Activated effector memory CD4-positive, alpha-beta T cell treated with anti-CD3 and anti-CD28 coated beads, Interleukin-2, amount 50 U/mL, for 16 hours (primary cell): ENCODE measurements at regions not wholly inside any gene's neighbourhood (a gene's known extent, or its start where the extent isn't known, plus 50 kb on each side); places are given as distances from the start of the nearest gene placed in this dataset.

Source experiments
- DNase-seq: peaks from one replicate; pipeline ENCODE4 v3.0.0-alpha.2; 2020

DNA sequence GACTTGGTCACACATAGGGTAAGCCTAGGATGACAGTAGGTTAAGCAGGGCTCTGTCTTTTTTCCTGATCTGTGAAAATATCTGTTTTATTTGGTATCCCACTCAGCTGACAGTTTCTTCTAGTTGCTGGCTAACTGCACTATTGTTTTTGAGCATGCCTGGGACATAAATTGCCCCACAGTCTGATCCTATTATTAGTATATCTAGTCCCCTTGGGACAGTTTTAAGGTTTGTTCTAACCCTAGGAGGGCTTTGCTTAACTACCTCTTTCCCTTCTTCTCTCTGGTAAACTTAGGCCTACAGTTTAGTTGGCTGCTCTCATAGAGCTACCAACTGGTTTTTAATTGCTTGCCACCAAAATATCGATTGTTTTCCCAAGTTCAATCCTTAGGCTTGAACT lies 446.6 kb downstream of the ARHGEF28 start:
- no peak for DNase-seq

DNA sequence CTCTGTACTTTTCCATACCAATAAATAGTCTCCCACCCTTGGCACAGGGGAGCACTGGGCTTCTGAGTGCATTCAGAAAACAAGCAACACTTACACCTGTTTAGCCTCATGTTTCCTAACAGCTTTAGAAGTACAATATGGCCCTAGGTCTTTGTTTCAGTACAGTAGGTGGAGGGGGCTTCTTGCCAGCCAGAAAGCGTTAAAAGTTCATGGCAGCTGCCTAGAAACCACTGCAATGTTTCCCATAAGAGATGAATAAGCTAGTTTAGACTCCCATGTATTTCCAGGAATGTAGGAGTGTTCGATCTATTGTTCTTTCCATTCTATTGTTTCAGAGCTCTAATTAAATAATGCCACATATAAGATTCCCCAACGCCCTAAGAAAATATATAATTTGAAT lies 444.8 kb downstream of the ARHGEF28 start:
- no peak for DNase-seq

DNA sequence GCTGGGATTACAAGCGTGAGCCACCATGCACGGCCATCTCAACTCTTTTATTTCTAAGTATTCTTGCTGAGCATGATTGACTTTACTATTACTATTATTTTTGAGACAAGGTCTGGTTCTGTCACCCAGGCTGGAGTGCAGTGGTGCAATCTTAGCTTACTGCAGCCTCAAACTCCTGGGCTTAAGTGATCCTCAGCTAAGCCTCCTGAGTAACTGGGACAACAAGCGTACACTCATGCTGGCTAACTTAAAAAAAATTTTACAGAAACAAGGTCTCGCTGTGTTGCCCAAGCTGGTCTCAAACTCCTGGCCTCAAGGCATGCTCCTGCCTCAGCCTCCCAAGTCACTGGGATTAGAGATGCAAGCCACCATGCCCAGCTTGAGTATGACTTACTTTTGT lies 443.7 kb downstream of the ARHGEF28 start:
- no peak for DNase-seq

DNA sequence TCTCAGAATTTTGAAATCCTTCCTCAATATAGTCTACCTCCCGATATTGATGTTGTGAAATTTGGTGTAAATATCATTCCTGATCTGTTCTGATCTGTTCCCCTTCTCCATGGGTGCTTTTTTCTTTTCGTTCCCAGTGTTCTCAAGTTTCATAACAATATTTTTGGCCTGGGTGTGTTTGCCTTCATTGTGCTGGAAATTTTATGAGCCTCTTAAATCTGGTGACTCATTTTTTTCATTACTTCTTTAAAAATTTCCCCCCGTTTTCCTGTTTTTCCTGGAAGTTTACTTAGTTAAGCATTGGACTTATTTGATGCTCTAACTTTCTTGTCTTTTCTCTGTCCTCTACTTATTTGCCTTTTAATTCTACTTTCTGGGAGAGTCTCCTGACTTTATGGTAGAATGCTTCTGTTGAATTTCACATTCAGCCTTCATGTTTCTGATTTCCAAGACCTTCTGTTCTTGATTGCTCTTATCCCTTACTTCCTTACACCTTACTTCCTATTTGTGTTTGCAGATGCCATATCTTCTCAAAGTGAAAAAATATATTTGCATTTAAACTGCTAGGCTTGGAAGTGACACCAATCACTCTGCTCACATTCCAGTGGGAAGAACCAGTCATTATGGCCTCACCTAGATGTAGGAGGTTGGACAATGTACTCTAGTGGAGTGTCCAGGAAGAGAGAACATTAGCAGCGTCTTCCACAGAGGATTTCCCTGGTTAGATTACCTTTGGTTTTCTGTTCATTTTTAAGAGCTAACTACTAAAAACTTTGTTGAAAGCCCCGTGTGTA lies 441.9 kb downstream of the ARHGEF28 start:
- DNase-seq: no peak

DNA sequence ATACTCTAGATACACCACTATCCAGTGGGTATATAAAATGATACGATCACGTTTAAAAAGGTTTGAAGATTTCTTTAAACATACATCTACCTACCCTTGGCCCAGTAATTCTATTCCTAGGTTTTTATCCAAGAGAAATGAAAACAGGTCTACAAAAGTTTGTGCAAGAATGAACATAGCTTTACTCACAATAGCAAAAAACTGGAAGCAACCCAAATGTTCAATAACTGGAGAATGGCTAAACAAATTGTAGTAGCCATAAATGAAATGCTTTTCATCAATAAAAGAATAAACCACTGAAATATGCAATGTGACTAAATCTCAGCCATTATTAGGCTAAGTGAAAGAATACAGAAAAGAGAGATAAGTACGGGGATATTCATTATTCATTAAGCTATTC lies 438.9 kb downstream of the ARHGEF28 start:
- no peak for DNase-seq

DNA sequence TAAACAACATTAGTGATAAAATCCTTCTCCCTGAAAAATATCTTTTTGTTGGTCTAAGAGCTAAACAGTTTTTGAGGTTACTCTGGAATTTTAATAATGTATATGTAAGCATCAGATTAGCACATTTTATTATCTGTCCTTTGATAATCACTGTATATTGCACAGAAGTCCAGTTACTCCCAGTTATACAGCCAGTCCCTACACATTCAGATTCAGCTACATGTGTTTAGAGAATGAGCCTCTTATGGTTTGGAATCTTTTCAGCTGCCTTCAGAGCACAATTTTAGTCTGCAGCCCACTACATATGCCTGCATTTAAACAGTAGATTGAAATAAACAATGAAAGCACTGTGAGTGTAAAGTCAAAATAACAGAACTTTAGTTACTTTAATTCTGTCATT lies 438.2 kb downstream of the ARHGEF28 start:
- DNase-seq: no peak

DNA sequence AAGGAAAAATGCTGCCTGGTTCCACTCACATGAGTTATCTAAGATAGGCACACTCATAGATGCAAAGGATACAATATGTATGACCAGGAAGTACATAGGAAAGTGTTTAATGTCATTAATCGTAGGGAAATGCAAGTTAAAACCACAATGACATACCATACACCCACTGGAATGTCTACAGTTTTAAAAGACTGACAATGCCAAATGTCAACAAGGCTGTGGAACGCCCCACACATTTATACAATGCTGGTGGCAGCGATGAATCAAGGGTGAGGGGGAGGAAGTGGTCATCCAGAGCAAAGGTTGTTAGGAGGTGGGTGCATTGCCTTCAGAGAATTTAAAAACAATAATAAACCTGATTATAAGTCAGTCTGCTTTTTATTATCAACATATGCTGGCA lies 437.8 kb downstream of the ARHGEF28 start:
- DNase-seq: no peak

DNA sequence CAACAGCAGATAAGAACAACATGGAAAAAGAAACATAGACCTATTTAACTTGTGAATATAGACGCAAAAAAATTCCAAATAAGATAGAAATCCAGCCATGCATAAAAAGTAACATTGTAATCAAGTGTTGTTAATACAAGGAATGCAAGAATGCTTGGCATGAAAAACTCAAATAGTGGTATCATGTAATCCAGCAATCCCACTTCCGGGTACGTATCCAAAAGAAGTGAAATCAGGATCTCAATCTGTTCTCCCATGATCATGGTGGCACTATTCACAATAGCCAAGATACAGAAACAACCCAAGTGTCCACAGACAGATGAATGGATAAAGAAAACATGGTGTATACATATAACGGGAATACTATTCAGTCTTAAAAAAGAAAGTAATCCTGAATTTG lies 437.4 kb downstream of the ARHGEF28 start:
- no peak for DNase-seq

DNA sequence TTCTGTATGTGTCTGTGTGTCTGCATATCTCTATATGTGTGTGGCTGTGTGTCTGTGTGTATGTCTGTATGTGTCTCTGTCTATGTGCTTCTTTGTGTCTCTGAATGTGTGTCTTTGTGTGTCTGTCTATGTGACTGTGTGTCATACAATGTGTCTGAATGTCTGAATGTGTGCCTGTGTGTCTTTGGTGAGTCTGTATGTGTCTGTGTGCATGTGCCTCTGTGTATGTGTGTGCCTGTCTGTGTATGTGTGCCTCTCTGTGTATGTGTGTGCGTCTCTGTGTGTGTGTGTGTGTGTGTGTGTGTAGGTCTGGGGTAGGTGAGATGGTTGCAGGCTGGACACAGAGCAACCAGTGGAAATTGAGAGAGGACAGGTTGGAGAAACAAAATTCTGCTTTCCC lies 435.3 kb downstream of the ARHGEF28 start:
- no peak for DNase-seq

DNA sequence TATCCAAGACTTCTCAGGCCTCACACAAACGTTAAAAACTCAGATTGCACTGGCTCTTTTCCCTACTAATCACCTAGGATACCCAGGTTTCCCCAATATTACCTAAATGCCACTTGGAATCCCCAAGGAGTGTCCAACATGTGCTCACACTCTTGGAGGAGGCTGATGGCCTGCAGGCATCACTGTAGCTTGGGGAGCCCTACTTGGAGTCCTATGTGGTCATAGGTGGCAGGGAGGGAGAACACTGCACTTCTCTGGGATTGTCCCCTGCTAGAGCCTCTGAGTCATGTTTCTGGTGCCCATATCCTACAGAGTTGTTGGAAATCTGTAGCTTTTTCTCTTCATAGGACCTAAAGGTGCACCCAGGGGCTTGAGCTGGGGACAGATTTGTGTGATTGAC lies 433.7 kb downstream of the ARHGEF28 start:
- no peak for DNase-seq

DNA sequence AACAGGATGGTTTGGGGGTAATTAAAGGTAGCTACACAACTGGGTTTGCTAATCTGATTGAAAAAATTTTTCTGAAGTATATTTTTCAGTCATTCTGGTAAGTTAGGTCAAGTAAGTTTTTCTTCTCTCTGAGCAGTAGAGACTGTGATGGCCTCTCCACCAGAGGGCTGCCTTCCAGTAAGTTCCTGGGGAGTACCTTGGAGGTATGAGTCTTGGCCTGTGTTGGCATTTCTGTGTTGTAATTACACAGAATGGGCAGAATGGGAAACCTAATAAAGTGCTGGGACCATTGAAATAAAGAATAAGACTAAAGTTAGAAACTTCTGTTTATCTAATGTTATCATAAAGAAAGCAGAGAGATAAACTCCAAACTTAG lies 430.8 kb downstream of the ARHGEF28 start:
- no peak for DNase-seq

DNA sequence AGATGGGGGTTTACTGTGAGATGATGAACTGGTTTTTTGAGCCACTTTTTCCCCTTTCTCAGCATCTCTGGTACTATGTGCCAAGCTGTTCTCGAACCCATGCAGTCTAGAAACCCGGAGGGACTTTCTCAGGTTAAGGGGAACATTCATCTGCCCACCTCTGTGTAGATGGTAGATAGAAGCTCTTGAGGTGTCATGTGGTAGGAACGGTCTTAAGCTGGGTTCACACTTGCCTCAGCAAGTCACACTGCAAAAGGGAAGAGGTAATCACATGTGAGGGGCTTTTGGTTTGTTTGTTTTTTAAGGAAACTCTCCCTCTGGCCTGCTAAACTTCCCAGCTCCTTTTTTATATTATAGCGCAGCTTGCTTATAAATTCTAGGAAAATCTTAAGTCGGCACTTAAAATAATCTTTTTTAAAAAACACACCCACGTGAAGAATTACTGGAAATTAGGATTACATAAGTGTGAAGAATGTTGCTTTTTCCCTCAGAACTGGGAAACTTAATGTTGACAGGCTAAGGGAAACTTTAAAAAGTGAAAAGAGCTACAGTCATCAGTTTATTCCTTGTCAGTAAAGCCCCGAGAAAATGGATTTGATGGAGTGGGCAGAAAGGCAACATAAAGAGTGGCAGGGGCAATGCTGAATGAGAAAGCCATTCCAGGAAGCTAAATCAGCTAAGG lies 430.3 kb downstream of the ARHGEF28 start:
- no peak for DNase-seq

DNA sequence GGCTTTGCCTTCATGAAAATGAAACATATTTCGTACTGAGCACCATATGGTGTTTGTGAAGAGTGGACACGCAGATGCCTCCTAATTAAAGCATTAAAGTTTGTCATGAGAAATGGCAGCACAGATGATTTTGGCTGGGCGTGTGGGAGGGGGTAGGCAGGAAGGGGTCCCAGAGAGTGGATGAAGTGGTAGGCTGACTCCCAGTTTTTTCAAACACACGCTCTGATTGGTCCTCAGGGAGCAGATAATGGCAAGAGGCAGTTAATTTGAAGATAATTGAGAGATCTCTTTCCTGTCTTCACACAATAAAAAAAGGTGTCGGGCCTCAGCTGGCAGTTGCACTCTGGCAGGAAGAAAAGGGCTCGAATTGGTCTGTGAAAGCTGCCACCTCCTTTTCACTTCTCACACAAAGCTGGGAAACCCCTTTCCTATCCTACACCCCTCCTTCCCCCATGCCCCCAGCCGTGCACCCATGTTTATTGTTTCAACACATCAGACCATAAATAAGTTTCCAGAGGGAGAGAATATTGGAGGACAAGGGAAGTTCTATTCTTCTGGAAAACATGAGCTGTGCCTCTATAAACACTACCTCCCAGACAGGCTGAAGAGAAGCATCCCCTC lies 429.6 kb downstream of the ARHGEF28 start:
- no peak for DNase-seq

DNA sequence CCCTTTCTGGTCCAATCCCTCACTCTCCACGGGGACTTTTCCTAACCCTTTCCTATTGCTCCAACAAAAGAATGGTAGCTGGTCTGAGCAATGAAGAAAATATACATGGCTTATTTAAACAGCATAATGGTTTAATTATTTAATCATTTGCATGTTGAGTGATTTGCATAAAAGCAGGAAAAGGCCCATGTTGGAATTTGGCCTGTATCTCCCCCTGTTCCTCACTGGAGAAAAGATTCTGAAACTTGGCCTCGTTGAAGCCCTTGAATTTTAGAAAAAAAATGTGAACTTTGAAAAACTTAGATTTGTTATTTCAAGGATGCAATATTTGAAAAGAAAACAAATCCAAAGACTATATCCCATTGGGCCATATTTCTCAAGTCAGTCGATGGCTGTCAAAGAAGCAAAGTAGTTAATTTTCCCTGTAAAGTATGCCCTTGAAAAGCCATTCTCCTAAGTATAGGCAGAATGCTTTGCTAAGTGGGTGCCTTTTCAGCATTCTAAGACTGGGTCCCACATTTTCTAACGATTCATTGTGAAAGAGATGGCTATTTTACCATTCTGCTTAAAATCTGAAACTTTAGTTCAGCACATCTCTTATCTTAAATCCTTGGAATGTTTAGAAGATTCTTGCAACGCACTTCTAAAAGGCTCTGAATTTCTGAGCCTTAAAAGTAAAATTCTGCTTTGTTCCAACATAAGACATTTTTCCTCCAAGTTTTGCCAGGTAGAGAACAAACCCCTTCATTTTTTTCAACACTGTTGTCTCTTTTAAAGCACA lies 428.8 kb downstream of the ARHGEF28 start:
- no peak for DNase-seq

DNA sequence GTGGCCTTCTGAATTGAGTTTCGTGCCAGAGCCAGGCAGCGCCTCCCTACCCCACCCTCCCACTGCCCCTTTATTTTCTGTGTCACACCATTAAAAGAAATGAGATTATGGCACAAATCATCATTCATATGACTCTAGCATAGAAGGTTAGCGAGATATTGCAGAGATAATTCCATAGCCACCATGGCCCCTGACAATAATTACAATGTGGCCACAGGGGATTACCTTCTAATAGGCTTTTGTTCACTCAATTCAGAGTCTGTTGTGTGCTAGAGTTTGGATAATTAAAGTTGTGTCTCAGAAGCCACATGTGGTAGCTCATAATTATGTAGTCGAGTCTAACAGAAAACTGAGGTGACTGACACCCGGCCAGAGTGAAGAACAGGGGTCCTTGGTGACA lies 428.1 kb downstream of the ARHGEF28 start:
- DNase-seq: no peak

DNA sequence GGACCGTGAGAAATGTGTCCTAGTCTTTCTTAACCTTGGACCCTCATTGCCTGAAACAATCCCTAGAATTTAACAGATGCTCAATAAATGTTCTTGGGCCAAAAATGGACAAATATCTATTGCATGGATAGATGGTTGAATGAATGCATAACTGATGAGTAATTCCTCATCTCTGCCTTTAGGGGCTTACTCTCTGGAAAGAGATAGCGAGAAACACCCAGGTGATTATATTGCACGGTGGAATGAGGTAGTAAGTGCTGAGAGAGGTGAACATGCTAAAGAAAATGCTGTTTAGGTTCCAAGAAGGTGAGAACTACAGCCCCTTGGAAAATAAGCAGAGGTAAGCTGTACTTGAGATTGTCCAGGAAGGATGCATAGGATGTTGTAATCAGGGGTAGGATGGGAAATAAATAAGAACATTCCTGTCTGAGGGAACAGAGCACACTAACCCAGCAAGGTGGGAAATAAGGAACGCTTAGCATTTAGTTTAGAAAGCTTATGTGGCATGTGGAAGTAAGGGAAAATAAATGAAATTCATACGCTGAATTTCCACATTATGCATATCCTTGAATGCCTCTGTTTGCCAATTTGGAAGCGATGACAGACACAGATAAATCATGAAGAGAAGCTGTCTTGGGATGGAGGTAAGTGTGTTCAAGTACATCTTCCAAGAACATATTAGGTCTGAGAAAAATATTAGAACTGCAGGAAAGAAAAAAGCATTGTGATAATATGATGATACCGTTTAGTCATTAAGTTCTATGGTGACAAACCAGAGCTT lies 426.6 kb downstream of the ARHGEF28 start:
- DNase-seq: no peak

DNA sequence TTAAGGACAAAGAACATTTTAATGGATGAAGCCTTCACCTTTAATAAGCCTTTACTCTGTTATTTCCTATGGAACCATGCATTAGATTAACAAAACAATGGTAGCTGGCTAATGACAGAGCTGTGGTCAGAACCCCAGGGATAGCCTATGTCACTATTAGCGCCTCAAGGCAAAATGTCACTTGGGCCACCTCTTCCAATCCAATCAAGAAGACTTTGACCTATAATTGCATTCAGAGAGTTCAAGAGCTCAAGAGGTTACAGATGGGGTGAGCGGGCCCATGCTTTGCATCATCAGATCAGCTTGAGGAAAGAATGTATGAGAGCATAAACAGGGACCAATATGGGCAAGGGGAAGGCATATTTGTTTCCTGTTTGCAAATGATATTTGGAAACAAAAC lies 425.1 kb downstream of the ARHGEF28 start:
- no peak for DNase-seq

DNA sequence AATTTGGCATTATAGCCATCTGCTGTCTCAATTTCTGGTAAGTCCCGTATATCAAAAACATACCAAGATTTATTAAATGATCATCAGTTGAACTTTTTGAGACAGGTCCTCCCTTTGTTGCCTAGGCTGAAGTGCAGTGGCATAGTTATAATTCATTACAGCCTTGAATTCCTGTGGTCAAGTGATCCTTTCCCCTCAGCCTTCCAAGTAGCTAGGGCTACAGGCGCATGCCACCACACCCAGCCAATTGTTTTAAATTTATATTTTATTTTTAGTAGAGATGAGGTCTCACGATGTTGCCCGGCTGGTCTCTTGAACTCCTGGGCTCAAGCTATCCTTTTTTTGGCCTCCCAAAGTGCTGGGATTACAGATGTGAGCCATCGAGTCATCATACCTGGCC lies 418.9 kb downstream of the ARHGEF28 start:
- no peak for DNase-seq

DNA sequence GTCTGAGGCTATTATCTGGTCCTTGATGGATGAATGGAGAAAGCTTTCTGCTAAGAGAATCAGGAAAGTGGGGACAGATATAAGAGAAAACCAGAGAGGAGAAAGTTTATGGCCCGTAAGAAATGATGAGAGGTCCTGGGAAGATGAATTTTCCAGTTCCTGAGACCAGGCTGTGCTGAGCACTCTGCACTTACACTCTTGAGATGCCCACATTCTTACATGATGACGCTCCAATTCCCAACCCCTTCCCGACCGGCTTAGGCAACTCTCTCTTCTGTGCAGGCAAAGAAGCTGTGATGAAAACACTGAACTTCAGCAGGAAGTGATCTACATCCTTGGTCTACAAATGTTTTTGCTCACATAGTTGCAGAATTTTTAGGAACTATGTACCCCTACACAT lies 417.0 kb downstream of the ARHGEF28 start:
- DNase-seq: no peak

DNA sequence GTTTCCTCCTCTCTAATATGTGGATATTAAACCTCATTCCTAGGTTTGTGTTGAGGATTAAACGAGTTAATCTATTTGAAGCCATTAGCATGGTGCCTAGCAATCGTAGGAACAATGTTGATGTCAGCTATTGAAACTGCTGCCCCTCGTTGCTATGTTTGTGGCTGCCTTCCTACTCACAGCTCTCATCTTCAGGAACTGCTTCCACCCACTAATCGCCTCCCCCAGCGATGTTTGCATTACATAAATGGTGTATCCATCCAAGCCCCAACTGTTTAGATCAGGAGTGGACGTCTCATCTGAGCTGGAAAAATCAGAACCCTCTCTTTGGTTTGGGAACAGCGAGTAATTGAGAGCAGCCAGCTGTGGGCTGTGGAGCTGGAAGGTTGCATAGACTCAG lies 416.6 kb downstream of the ARHGEF28 start:
- DNase-seq: no peak

DNA sequence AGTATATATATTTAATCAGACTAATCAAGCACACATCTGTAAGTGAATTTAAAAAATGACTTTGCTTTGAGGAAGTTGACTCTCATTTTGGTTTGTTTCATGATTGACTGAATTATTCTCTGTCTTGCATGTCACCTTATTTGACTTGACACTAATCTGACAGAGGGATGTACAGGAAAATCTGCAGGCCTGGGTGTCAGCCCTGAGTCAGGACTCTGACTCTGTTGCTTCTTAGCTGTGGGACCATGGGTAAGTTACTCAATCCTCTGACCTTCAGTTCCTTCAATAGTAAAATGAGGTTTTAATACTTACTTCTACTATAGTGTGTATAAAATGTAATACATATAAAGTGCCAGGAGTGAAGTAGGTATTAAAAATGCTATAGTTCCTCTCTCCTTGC lies 415.9 kb downstream of the ARHGEF28 start:
- no peak for DNase-seq

DNA sequence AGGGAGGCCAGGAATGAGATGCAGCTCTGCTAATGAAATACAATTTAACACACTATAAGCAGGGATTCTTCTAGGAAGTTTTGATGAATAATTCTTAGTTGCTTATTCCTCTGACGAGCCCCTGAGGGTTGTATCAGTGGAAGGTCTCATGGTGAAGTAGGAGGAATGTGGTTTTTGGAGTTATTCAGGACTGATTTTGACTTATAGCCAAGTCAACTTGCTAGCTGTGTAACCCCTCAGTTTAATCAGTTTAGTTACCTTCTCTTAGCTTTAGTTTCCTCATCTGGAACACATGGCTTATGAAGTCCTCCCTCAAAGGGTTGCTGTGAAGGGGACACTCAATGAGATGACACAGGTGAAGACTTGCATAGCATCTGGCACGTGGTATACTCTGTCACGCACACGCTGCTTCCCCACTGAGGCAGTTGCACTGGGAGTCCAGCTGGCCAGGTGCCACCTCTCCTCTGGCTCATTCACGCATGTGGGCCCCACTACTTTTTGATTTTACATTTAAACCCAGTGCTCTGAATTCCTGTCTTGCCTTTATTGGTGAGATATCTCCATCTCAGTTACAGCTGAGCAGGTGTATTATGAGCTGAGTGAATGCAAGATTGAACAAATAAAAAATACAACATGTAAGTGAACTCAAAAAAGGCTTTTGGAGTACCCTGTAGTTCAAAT lies 415.0 kb downstream of the ARHGEF28 start:
- no peak for DNase-seq
